ENCODE measurements at regions not wholly inside any gene's neighbourhood (a gene's known extent, or its start where the extent isn't known, plus 50 kb on each side); places are given as distances from the start of the nearest gene placed in this dataset.

- DNase-seq (ENCODE audit: low spot score) (no peak), ATAC-seq (no peak)
- ChIA-PET CTCF (no interaction called here), POLR2A (no interaction called here)
- Mint-ChIP-seq H3K4me1 (no peaks in the 10 kb centered on the region), H3K4me3 (no peak overlapping the region), H3K27ac (no peak overlapping the region), H3K36me3 (peaks cover 15% of the 10 kb centered on the region), H3K27me3 (ENCODE audit: low read depth) (no peaks in the 10 kb centered on the region), H3K9me3 (peaks cover 29% of the 10 kb centered on the region)
- no peak for TF ChIP-seq E2F1 (CRISPR knock-in tag; IDR thresholded peaks at IDR 0.05)
- TF ChIP-seq CDX4 (CRISPR knock-in tag; IDR thresholded peaks at IDR 0.05; ENCODE audit: borderline replicate concordance) = no peak
- TF ChIP-seq ZBTB21 (CRISPR knock-in tag; IDR thresholded peaks at IDR 0.05; ENCODE audit: borderline replicate concordance) = no peak
- no peak for TF ChIP-seq ZNF317 (CRISPR knock-in tag; IDR thresholded peaks at IDR 0.05; ENCODE audit: borderline replicate concordance, low read depth)
- TF ChIP-seq NFE2L1 (CRISPR knock-in tag; IDR thresholded peaks at IDR 0.05) = no peak
- no peak for TF ChIP-seq ZMAT4 (CRISPR knock-in tag; IDR thresholded peaks at IDR 0.05)
- no peak for TF ChIP-seq ZNF232 (CRISPR knock-in tag; IDR thresholded peaks at IDR 0.05)
- TF ChIP-seq IRF2 (CRISPR knock-in tag; IDR thresholded peaks at IDR 0.05; ENCODE audit: borderline replicate concordance, low read depth) = no peak
- no peak for TF ChIP-seq ATF2 (CRISPR knock-in tag; IDR thresholded peaks at IDR 0.05; ENCODE audit: borderline replicate concordance, low read depth)
Measured at GRCh38 chr12:125593269-125593668, 528.0 kb downstream of the AACS start.

GRCh38 chr12:125604976-125605375 lies 539.7 kb downstream of the AACS start:
- H3K4me3 Mint-ChIP-seq = no peak overlapping the region
- H3K36me3 Mint-ChIP-seq = peaks cover 11% of the 10 kb centered on the region
- ChIA-PET CTCF (no interaction called here), POLR2A (no interaction called here)
- no peak for TF ChIP-seq EMX1 (CRISPR knock-in tag; IDR thresholded peaks at IDR 0.05)
- no peak for TF ChIP-seq AR (CRISPR knock-in tag; IDR thresholded peaks at IDR 0.05)
- TF ChIP-seq MXD4 (CRISPR knock-in tag; IDR thresholded peaks at IDR 0.05; ENCODE audit: borderline replicate concordance) = no peak
- no peak for TF ChIP-seq ZNF219 (CRISPR knock-in tag; IDR thresholded peaks at IDR 0.05; ENCODE audit: borderline replicate concordance)
- TF ChIP-seq GTF2I (CRISPR knock-in tag; conservative IDR thresholded peaks at IDR 0.05) = no peak
- TF ChIP-seq ESRRA (CRISPR knock-in tag; IDR thresholded peaks at IDR 0.05; ENCODE audit: borderline replicate concordance) = no peak
- no peak for TF ChIP-seq MLX (CRISPR knock-in tag; IDR thresholded peaks at IDR 0.05)
- no peak for TF ChIP-seq ZNF532 (CRISPR knock-in tag; IDR thresholded peaks at IDR 0.05; ENCODE audit: borderline replicate concordance)
- TF ChIP-seq ZNF263 (CRISPR knock-in tag; IDR thresholded peaks at IDR 0.05; ENCODE audit: low read depth) = no peak
- peaks cover 62% of the 10 kb centered on the region for H3K9me3 Mint-ChIP-seq
- no peak overlapping the region for H3K27ac Mint-ChIP-seq
- no peak for ATAC-seq
- DNase-seq (ENCODE audit: low spot score) = no peak
- no peaks in the 10 kb centered on the region for H3K27me3 Mint-ChIP-seq (ENCODE audit: low read depth)
- no peaks in the 10 kb centered on the region for H3K4me1 Mint-ChIP-seq
